BLaER1 treated with 17β-estradiol and CSF1 and Interleukin-3, amounts not matched to agents 10 nM and 100 nM (cell line): ENCODE measurements at regions not wholly inside any gene's neighbourhood (a gene's known extent, or its start where the extent isn't known, plus 50 kb on each side); places are given as distances from the start of the nearest gene placed in this dataset.

Experiments
- H3K27ac ChIP-seq, 11 experiments: shearing (Covaris generic); formaldehyde crosslinking; 2 replicates each; pipeline ENCODE4 v1.8.1; 2022
- H3K27me3 ChIP-seq, 11 experiments: shearing (Covaris generic); formaldehyde crosslinking; 2 replicates each; pipeline ENCODE4 v1.8.1; 2022
- H3K36me3 ChIP-seq, 11 experiments: shearing (Covaris generic); formaldehyde crosslinking; 2 replicates each; pipeline ENCODE4 v1.8.1; 2022
- H3K4me1 ChIP-seq, 10 experiments: shearing (Covaris generic); formaldehyde crosslinking; 2 replicates each; pipeline ENCODE4 v1.8.1; 2022
- H3K4me2 ChIP-seq, 11 experiments: shearing (Covaris generic); formaldehyde crosslinking; 2 replicates each; pipeline ENCODE4 v1.8.1; 2022
- H3K4me3 ChIP-seq, 10 experiments: shearing (Covaris generic); formaldehyde crosslinking; 2 replicates each; pipeline ENCODE4 v1.8.1; 2022
- H3K9ac ChIP-seq, 11 experiments: shearing (Covaris generic); formaldehyde crosslinking; 2 replicates each; pipeline ENCODE4 v1.8.1; 2022
- H3K9me3 ChIP-seq, 11 experiments: shearing (Covaris generic); formaldehyde crosslinking; replicated peaks in 1 of 11; 2 replicates each; pipeline ENCODE4 v1.8.1; 2022
- H4K20me1 ChIP-seq, 11 experiments: shearing (Covaris generic); formaldehyde crosslinking; 2 replicates each; pipeline ENCODE4 v1.8.1; 2022
- Cebpa-rat ChIP-seq, 11 experiments: shearing (Covaris generic); IDR thresholded peaks; 2 replicates each; pipeline ENCODE4 v1.8.1; 2022

- H3K36me3 ChIP-seq: no peaks in the 10 kb centered on the region
- no peak overlapping the region for H3K4me3 ChIP-seq
- peaks cover 0 to 15% (median 0%) of the 10 kb centered on the region in 11 experiments; a peak in 2 of 22 replicates for H4K20me1 ChIP-seq
- peaks cover 0 to 35% (median 18%) of the 10 kb centered on the region in 10 experiments; a peak in 13 of 20 replicates for H3K4me1 ChIP-seq
- no peaks in the 10 kb centered on the region for H3K9me3 ChIP-seq
- H3K27me3 ChIP-seq: no peaks in the 10 kb centered on the region
- H3K4me2 ChIP-seq: no peak overlapping the region
- H3K27ac ChIP-seq: no peak overlapping the region
- TF ChIP-seq Cebpa-rat (IDR thresholded peaks at IDR 0.05): no peak
- H3K9ac ChIP-seq: no peak overlapping the region
These were observed 104.8 kb upstream of the WNT4 start for GRCh38 chr1:22247527-22248245.

GRCh38 chr1:22248746-22249145 is 105.8 kb upstream of the WNT4 start:
- TF ChIP-seq Cebpa-rat (IDR thresholded peaks at IDR 0.05): no peak
- no peaks in the 10 kb centered on the region for H3K27me3 ChIP-seq
- H3K9ac ChIP-seq: no peak overlapping the region
- no peak overlapping the region for H3K4me3 ChIP-seq
- H3K9me3 ChIP-seq: no peaks in the 10 kb centered on the region
- H3K4me2 ChIP-seq: no peak overlapping the region
- peaks cover 0 to 15% (median 0%) of the 10 kb centered on the region in 11 experiments; a peak in 2 of 22 replicates for H4K20me1 ChIP-seq
- peaks cover 0 to 28% (median 10%) of the 10 kb centered on the region in 10 experiments; a peak in 11 of 20 replicates for H3K4me1 ChIP-seq
- H3K36me3 ChIP-seq: no peaks in the 10 kb centered on the region
- no peak overlapping the region for H3K27ac ChIP-seq

GRCh38 chr1:22249928-22250680 is 107.2 kb upstream of the WNT4 start:
- Histone ChIP-seq H3K36me3 (no peaks in the 10 kb centered on the region), H3K4me3 (no peak overlapping the region), H3K4me1 (peaks cover 0 to 22% (median 9%) of the 10 kb centered on the region in 10 experiments; a peak in 11 of 20 replicates), H3K9me3 (no peaks in the 10 kb centered on the region), H3K9ac (no peak overlapping the region), H3K27ac (no peak overlapping the region), H3K4me2 (no peak overlapping the region), H3K27me3 (no peaks in the 10 kb centered on the region), H4K20me1 (peaks cover 0 to 18% (median 0%) of the 10 kb centered on the region in 11 experiments; a peak in 3 of 22 replicates)
- no peak for TF ChIP-seq Cebpa-rat (IDR thresholded peaks at IDR 0.05)

GRCh38 chr1:22250724-22251123 is 107.8 kb upstream of the WNT4 start:
- Histone ChIP-seq H3K27ac (no peak overlapping the region), H3K4me2 (no peak overlapping the region), H3K36me3 (no peaks in the 10 kb centered on the region), H3K4me1 (peaks cover 0 to 22% (median 9%) of the 10 kb centered on the region in 10 experiments; a peak in 11 of 20 replicates), H3K4me3 (no peak overlapping the region), H3K9ac (0 out of 22 replicates have a peak overlapping the region, but pooled peaks of 1 of the 11 experiments have one; percentile 2), H3K27me3 (no peaks in the 10 kb centered on the region), H3K9me3 (no peaks in the 10 kb centered on the region), H4K20me1 (peaks cover 0 to 22% (median 0%) of the 10 kb centered on the region in 11 experiments; a peak in 3 of 22 replicates)
- no peak for TF ChIP-seq Cebpa-rat (IDR thresholded peaks at IDR 0.05)

- no peak overlapping the region for H3K27ac ChIP-seq
- peak overlapping the region in 8 of 11 experiments; percentile 3 to 57 (median 40); a peak in 14 of 22 replicates for H3K4me2 ChIP-seq
- TF ChIP-seq Cebpa-rat (IDR thresholded peaks at IDR 0.05): no peak
- no peak overlapping the region for H3K4me3 ChIP-seq
- no peaks in the 10 kb centered on the region for H3K36me3 ChIP-seq
- no peak overlapping the region for H3K9ac ChIP-seq
- no peaks in the 10 kb centered on the region for H3K9me3 ChIP-seq
- H4K20me1 ChIP-seq: peaks cover 0 to 22% (median 0%) of the 10 kb centered on the region in 11 experiments; a peak in 3 of 22 replicates
- no peaks in the 10 kb centered on the region for H3K27me3 ChIP-seq
- peaks cover 0 to 15% (median 9%) of the 10 kb centered on the region in 10 experiments; a peak in 11 of 20 replicates for H3K4me1 ChIP-seq
These were observed 109.4 kb upstream of the WNT4 start for GRCh38 chr1:22252251-22252650.

GRCh38 chr1:22253012-22253790 is 110.3 kb upstream of the WNT4 start:
- Histone ChIP-seq H3K9ac (no peak overlapping the region), H3K27ac (no peak overlapping the region), H4K20me1 (peaks cover 0 to 22% (median 0%) of the 10 kb centered on the region in 11 experiments; a peak in 3 of 22 replicates), H3K36me3 (no peaks in the 10 kb centered on the region), H3K4me1 (peaks cover 0 to 15% (median 9%) of the 10 kb centered on the region in 10 experiments; a peak in 11 of 20 replicates), H3K4me2 (no peak overlapping the region), H3K27me3 (no peaks in the 10 kb centered on the region), H3K4me3 (no peak overlapping the region), H3K9me3 (no peaks in the 10 kb centered on the region)
- TF ChIP-seq Cebpa-rat (IDR thresholded peaks at IDR 0.05): no peak

- Histone ChIP-seq H3K4me1 (peaks cover 0 to 15% (median 9%) of the 10 kb centered on the region in 10 experiments; a peak in 11 of 20 replicates), H3K27me3 (no peaks in the 10 kb centered on the region), H3K9me3 (no peaks in the 10 kb centered on the region), H3K9ac (no peak overlapping the region), H3K4me2 (no peak overlapping the region), H3K4me3 (no peak overlapping the region), H4K20me1 (peaks cover 0 to 13% (median 0%) of the 10 kb centered on the region in 11 experiments; a peak in 3 of 22 replicates), H3K27ac (no peak overlapping the region), H3K36me3 (no peaks in the 10 kb centered on the region)
- TF ChIP-seq Cebpa-rat (IDR thresholded peaks at IDR 0.05): no peak
These were observed 111.9 kb upstream of the WNT4 start for GRCh38 chr1:22254756-22255155.

GRCh38 chr1:22255341-22256212 is 112.7 kb upstream of the WNT4 start:
- H3K27ac ChIP-seq: no peak overlapping the region
- TF ChIP-seq Cebpa-rat (IDR thresholded peaks at IDR 0.05): no peak

More at GRCh38 chr1:22255341-22256212, 112.7 kb upstream of the WNT4 start:
- Histone ChIP-seq H4K20me1 (peaks cover 0 to 13% (median 0%) of the 10 kb centered on the region in 11 experiments; a peak in 3 of 22 replicates), H3K4me3 (no peak overlapping the region), H3K4me1 (peaks cover 0 to 18% (median 11%) of the 10 kb centered on the region in 10 experiments; a peak in 12 of 20 replicates), H3K9me3 (no peaks in the 10 kb centered on the region), H3K4me2 (no peak overlapping the region), H3K27me3 (no peaks in the 10 kb centered on the region), H3K36me3 (no peaks in the 10 kb centered on the region), H3K9ac (no peak overlapping the region)
